ENCODE measurements at regions not wholly inside any gene's neighbourhood (a gene's known extent, or its start where the extent isn't known, plus 50 kb on each side); places are given as distances from the start of the nearest gene placed in this dataset.
"Not testable (repeated sequence)": the region's sequence is repeated elsewhere in the genome, so short reads cannot be mapped to it uniquely, and the experiment has no call there.

GRCh38 chr2:87425717-87426116, 322.2 kb upstream of the PLGLB2 start:
- H3K4me1 ChIP-seq (ENCODE audit: low read length); H3K9me3 ChIP-seq (ENCODE audit: low read length); H3K4me2 ChIP-seq (ENCODE audit: low read depth, low read length, poor library complexity, severe bottlenecking); H3K36me3 ChIP-seq (ENCODE audit: insufficient read depth, low read length); H4K20me1 ChIP-seq (ENCODE audit: insufficient read depth, low read depth, low read length); H3K4me3 ChIP-seq (ENCODE audit: low read length); H2AFZ ChIP-seq (ENCODE audit: low read length); H3K27ac ChIP-seq (ENCODE audit: low read length); H3K9me2 ChIP-seq (replicated peaks; ENCODE audit: insufficient read depth, low read length); H3K79me2 ChIP-seq (ENCODE audit: low read length); H3K27me3 ChIP-seq (ENCODE audit: low read length); H3K9ac ChIP-seq (ENCODE audit: low read length); DNase-seq: not testable (repeated sequence)

- not testable (repeated sequence) for H3K27ac ChIP-seq (ENCODE audit: low read length); H3K4me2 ChIP-seq (ENCODE audit: low read depth, low read length, poor library complexity, severe bottlenecking); H3K4me3 ChIP-seq (ENCODE audit: low read length); H3K9me3 ChIP-seq (ENCODE audit: low read length); H3K9me2 ChIP-seq (replicated peaks; ENCODE audit: insufficient read depth, low read length); H2AFZ ChIP-seq (ENCODE audit: low read length); H3K27me3 ChIP-seq (ENCODE audit: low read length); H4K20me1 ChIP-seq (ENCODE audit: insufficient read depth, low read depth, low read length); H3K4me1 ChIP-seq (ENCODE audit: low read length); H3K36me3 ChIP-seq (ENCODE audit: insufficient read depth, low read length); H3K79me2 ChIP-seq (ENCODE audit: low read length); H3K9ac ChIP-seq (ENCODE audit: low read length)
- peak; percentile 36 for DNase-seq
Measured at GRCh38 chr2:87428452-87429130, 319.3 kb upstream of the PLGLB2 start.

- not testable (repeated sequence) for H4K20me1 ChIP-seq (ENCODE audit: insufficient read depth, low read depth, low read length); H3K9me2 ChIP-seq (replicated peaks; ENCODE audit: insufficient read depth, low read length); DNase-seq; H2AFZ ChIP-seq (ENCODE audit: low read length); H3K9ac ChIP-seq (ENCODE audit: low read length); H3K4me1 ChIP-seq (ENCODE audit: low read length); H3K36me3 ChIP-seq (ENCODE audit: insufficient read depth, low read length); H3K79me2 ChIP-seq (ENCODE audit: low read length); H3K9me3 ChIP-seq (ENCODE audit: low read length); H3K4me2 ChIP-seq (ENCODE audit: low read depth, low read length, poor library complexity, severe bottlenecking); H3K27ac ChIP-seq (ENCODE audit: low read length); H3K27me3 ChIP-seq (ENCODE audit: low read length); H3K4me3 ChIP-seq (ENCODE audit: low read length)
Measured at GRCh38 chr2:87429206-87429930, 318.5 kb upstream of the PLGLB2 start.

GRCh38 chr2:87429931-87430275, 318.0 kb upstream of the PLGLB2 start:
- H3K4me1 ChIP-seq (ENCODE audit: low read length); H3K9ac ChIP-seq (ENCODE audit: low read length); H3K27me3 ChIP-seq (ENCODE audit: low read length); H3K36me3 ChIP-seq (ENCODE audit: insufficient read depth, low read length); H3K4me3 ChIP-seq (ENCODE audit: low read length); H4K20me1 ChIP-seq (ENCODE audit: insufficient read depth, low read depth, low read length); H3K4me2 ChIP-seq (ENCODE audit: low read depth, low read length, poor library complexity, severe bottlenecking); H3K9me2 ChIP-seq (replicated peaks; ENCODE audit: insufficient read depth, low read length); H2AFZ ChIP-seq (ENCODE audit: low read length); DNase-seq; H3K27ac ChIP-seq (ENCODE audit: low read length); H3K9me3 ChIP-seq (ENCODE audit: low read length); H3K79me2 ChIP-seq (ENCODE audit: low read length): not testable (repeated sequence)

- H3K4me2 ChIP-seq (ENCODE audit: low read depth, low read length, poor library complexity, severe bottlenecking); H3K36me3 ChIP-seq (ENCODE audit: insufficient read depth, low read length); H3K9ac ChIP-seq (ENCODE audit: low read length); H4K20me1 ChIP-seq (ENCODE audit: insufficient read depth, low read depth, low read length); H2AFZ ChIP-seq (ENCODE audit: low read length); DNase-seq; H3K27ac ChIP-seq (ENCODE audit: low read length); H3K4me1 ChIP-seq (ENCODE audit: low read length); H3K9me3 ChIP-seq (ENCODE audit: low read length); H3K27me3 ChIP-seq (ENCODE audit: low read length); H3K9me2 ChIP-seq (replicated peaks; ENCODE audit: insufficient read depth, low read length); H3K4me3 ChIP-seq (ENCODE audit: low read length); H3K79me2 ChIP-seq (ENCODE audit: low read length): not testable (repeated sequence)
Measured at GRCh38 chr2:87431051-87431450, 316.8 kb upstream of the PLGLB2 start.

- not testable (repeated sequence) for H4K20me1 ChIP-seq (ENCODE audit: insufficient read depth, low read depth, low read length); H3K79me2 ChIP-seq (ENCODE audit: low read length); H3K9me2 ChIP-seq (replicated peaks; ENCODE audit: insufficient read depth, low read length); H3K4me2 ChIP-seq (ENCODE audit: low read depth, low read length, poor library complexity, severe bottlenecking); DNase-seq; H3K36me3 ChIP-seq (ENCODE audit: insufficient read depth, low read length); H2AFZ ChIP-seq (ENCODE audit: low read length); H3K27me3 ChIP-seq (ENCODE audit: low read length); H3K9me3 ChIP-seq (ENCODE audit: low read length); H3K9ac ChIP-seq (ENCODE audit: low read length); H3K27ac ChIP-seq (ENCODE audit: low read length); H3K4me1 ChIP-seq (ENCODE audit: low read length); H3K4me3 ChIP-seq (ENCODE audit: low read length)
Measured at GRCh38 chr2:87432711-87433453, 315.0 kb upstream of the PLGLB2 start.

GRCh38 chr2:87436007-87436406, 311.9 kb upstream of the PLGLB2 start:
- not testable (repeated sequence) for DNase-seq; H3K4me3 ChIP-seq (ENCODE audit: low read length); H3K4me2 ChIP-seq (ENCODE audit: low read depth, low read length, poor library complexity, severe bottlenecking)

GRCh38 chr2:87437701-87438260, 310.1 kb upstream of the PLGLB2 start:
- H3K27ac ChIP-seq (ENCODE audit: low read length); H3K79me2 ChIP-seq (ENCODE audit: low read length); H3K4me3 ChIP-seq (ENCODE audit: low read length); H3K4me1 ChIP-seq (ENCODE audit: low read length); H3K4me2 ChIP-seq (ENCODE audit: low read depth, low read length, poor library complexity, severe bottlenecking); H4K20me1 ChIP-seq (ENCODE audit: insufficient read depth, low read depth, low read length); H2AFZ ChIP-seq (ENCODE audit: low read length); H3K9ac ChIP-seq (ENCODE audit: low read length); H3K36me3 ChIP-seq (ENCODE audit: insufficient read depth, low read length); H3K9me2 ChIP-seq (replicated peaks; ENCODE audit: insufficient read depth, low read length); H3K27me3 ChIP-seq (ENCODE audit: low read length); DNase-seq; H3K9me3 ChIP-seq (ENCODE audit: low read length): not testable (repeated sequence)

More at GRCh38 chr2:87436007-87436406, 311.9 kb upstream of the PLGLB2 start:
- H2AFZ ChIP-seq (ENCODE audit: low read length); H3K4me1 ChIP-seq (ENCODE audit: low read length); H3K9me2 ChIP-seq (replicated peaks; ENCODE audit: insufficient read depth, low read length); H4K20me1 ChIP-seq (ENCODE audit: insufficient read depth, low read depth, low read length); H3K9me3 ChIP-seq (ENCODE audit: low read length); H3K79me2 ChIP-seq (ENCODE audit: low read length); H3K36me3 ChIP-seq (ENCODE audit: insufficient read depth, low read length); H3K27me3 ChIP-seq (ENCODE audit: low read length); H3K27ac ChIP-seq (ENCODE audit: low read length); H3K9ac ChIP-seq (ENCODE audit: low read length): not testable (repeated sequence)

Measured in Karpas-422 (cell line).